ENCODE measurements at regions not wholly inside any gene's neighbourhood (a gene's known extent, or its start where the extent isn't known, plus 50 kb on each side); places are given as distances from the start of the nearest gene placed in this dataset.
"Not testable (repeated sequence)": the region's sequence is repeated elsewhere in the genome, so short reads cannot be mapped to it uniquely, and the experiment has no call there.

DNA sequence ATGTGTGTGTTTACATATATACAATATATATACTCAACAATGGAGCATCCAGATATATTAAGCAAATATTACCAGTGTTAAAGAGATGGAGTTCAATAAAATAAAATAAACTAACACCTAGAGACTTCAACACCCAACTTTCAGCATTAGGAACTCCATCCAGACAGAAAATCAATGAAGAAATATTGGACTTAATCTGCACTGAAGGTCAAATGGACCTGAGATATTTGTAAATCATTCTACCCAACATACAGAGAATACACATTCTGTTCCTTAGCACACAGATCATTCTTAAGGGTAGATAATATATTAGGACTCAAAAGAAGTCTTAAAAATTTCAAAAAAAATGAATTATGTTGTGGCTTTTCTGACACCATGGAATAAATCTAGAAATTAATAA, 832.3 kb upstream of the ADGRB3 start:
- TF ChIP-seq EZH2phosphoT487 (IDR thresholded peaks at IDR 0.05; ENCODE audit: low read depth): no peak
- TF ChIP-seq, protein P1, sequence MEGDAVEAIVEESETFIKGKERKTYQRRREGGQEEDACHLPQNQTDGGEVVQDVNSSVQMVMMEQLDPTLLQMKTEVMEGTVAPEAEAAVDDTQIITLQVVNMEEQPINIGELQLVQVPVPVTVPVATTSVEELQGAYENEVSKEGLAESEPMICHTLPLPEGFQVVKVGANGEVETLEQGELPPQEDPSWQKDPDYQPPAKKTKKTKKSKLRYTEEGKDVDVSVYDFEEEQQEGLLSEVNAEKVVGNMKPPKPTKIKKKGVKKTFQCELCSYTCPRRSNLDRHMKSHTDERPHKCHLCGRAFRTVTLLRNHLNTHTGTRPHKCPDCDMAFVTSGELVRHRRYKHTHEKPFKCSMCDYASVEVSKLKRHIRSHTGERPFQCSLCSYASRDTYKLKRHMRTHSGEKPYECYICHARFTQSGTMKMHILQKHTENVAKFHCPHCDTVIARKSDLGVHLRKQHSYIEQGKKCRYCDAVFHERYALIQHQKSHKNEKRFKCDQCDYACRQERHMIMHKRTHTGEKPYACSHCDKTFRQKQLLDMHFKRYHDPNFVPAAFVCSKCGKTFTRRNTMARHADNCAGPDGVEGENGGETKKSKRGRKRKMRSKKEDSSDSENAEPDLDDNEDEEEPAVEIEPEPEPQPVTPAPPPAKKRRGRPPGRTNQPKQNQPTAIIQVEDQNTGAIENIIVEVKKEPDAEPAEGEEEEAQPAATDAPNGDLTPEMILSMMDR (IDR thresholded peaks at IDR 0.05; ENCODE audit: low read depth, low read length): no peak

DNA sequence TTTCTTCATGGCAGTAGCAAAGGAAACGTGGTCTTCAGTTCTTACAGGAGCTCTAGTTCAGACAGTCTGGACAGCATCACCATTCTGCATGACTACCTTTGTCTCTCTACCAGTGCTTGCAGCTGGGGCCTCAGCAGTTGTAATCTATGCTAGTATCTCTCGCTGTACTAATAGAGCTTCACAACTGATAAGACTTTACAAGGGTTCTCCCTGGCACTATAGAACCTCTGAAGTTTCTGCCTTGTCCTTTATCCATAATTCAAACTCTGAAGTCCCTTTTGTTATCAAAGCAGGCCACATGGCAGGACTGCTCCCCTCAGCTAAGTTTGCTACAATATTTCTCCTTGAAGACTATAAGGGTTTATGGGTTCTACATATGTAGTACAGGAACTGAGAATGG, 842.1 kb upstream of the ADGRB3 start:
- no peaks in the 10 kb centered on the region for H3K27me3 ChIP-seq (ENCODE audit: low read depth, low read length)
- H3K9me3 ChIP-seq (ENCODE audit: insufficient read depth, low read length): no peaks in the 10 kb centered on the region
- no peak overlapping the region for H3K9ac ChIP-seq (ENCODE audit: low read length)
- H3K36me3 ChIP-seq (replicated peaks; ENCODE audit: low read depth, low read length): no peaks in the 10 kb centered on the region
- no peaks in the 10 kb centered on the region for H3K79me2 ChIP-seq (ENCODE audit: low read length)
- TF ChIP-seq, protein P1 (IDR thresholded peaks at IDR 0.05; ENCODE audit: low read depth, low read length): no peak
- no peak for TF ChIP-seq EZH2phosphoT487 (IDR thresholded peaks at IDR 0.05; ENCODE audit: low read depth)
- H3K4me3 ChIP-seq (ENCODE audit: low read length): no peak overlapping the region
- H4K20me1 ChIP-seq (ENCODE audit: insufficient read depth, low read length): no peaks in the 10 kb centered on the region
- H3K4me1 ChIP-seq (ENCODE audit: low read length): no peaks in the 10 kb centered on the region
- H3K27ac ChIP-seq (ENCODE audit: low read length): no peak overlapping the region
- peak overlapping the region; percentile 27; the same call in 1 of the 2 replicates for H2AFZ ChIP-seq (ENCODE audit: low read depth, low read length)
- H3K4me2 ChIP-seq (ENCODE audit: low read length): no peak overlapping the region

More for the DNA sequence above, 832.3 kb upstream of the ADGRB3 start:
- no peaks in the 10 kb centered on the region for H3K4me1 ChIP-seq (ENCODE audit: low read length)
- H4K20me1 ChIP-seq (ENCODE audit: insufficient read depth, low read length): no peaks in the 10 kb centered on the region
- H3K4me2 ChIP-seq (ENCODE audit: low read length): no peak overlapping the region
- no peak overlapping the region for H2AFZ ChIP-seq (ENCODE audit: low read depth, low read length)
- H3K9me3 ChIP-seq (ENCODE audit: insufficient read depth, low read length): no peaks in the 10 kb centered on the region; the same call in 1 of the 2 replicates
- H3K9ac ChIP-seq (ENCODE audit: low read length): no peak overlapping the region
- H3K27ac ChIP-seq (ENCODE audit: low read length): no peak overlapping the region
- H3K79me2 ChIP-seq (ENCODE audit: low read length): no peaks in the 10 kb centered on the region
- no peaks in the 10 kb centered on the region for H3K27me3 ChIP-seq (ENCODE audit: low read depth, low read length)
- H3K4me3 ChIP-seq (ENCODE audit: low read length): no peak overlapping the region
- H3K36me3 ChIP-seq (replicated peaks; ENCODE audit: low read depth, low read length): no peaks in the 10 kb centered on the region

DNA sequence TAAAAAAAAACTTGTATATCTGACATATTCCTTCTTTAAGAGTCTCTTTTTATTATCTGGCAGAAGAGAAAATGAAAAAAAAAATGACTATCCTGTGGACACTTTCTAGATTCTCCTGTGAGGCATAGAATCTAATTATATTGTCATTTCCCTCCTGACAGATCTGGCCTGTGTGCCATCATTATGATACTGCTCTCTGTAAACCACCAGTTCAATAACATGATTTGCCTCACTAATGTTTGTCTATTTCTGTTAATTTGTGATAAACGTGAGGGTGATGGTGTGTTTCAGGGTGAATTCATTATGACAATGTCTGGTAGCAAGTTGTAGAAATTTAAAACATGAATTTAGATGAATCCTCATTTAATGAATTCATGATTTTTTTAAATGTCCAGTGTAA, 844.5 kb upstream of the ADGRB3 start:
- Histone ChIP-seq H2AFZ (ENCODE audit: low read depth, low read length) (no peak overlapping the region; the same call in 1 of the 2 replicates), H3K27ac (ENCODE audit: low read length) (no peak overlapping the region), H3K9me3 (ENCODE audit: insufficient read depth, low read length) (no peaks in the 10 kb centered on the region), H3K9ac (ENCODE audit: low read length) (no peak overlapping the region), H3K4me3 (ENCODE audit: low read length) (no peak overlapping the region), H3K27me3 (ENCODE audit: low read depth, low read length) (no peaks in the 10 kb centered on the region), H3K4me2 (ENCODE audit: low read length) (no peak overlapping the region), H3K4me1 (ENCODE audit: low read length) (no peaks in the 10 kb centered on the region), H3K36me3 (replicated peaks; ENCODE audit: low read depth, low read length) (no peaks in the 10 kb centered on the region), H3K79me2 (ENCODE audit: low read length) (no peaks in the 10 kb centered on the region), H4K20me1 (ENCODE audit: insufficient read depth, low read length) (no peaks in the 10 kb centered on the region)
- no peak for TF ChIP-seq EZH2phosphoT487 (IDR thresholded peaks at IDR 0.05; ENCODE audit: low read depth)
- TF ChIP-seq, protein P1 (IDR thresholded peaks at IDR 0.05; ENCODE audit: low read depth, low read length): no peak

DNA sequence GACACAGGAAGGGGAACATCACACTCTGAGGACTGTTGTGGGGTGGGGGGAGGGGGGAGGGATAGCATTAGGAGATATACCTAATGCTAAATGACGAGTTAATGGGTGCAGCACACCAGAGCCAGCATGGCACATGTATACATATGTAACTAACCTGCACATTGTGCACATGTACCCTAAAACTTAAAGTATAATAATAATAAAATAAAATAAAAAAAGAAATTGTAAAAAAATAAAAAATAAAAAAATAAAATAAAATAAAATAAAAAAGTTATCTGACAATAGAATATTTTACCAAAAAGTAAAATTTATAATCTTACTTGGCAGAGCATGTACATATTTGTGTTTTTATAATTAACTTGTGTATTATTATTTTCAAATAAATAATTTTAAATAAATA, 848.0 kb upstream of the ADGRB3 start:
- not testable (repeated sequence) for H3K4me3 ChIP-seq (ENCODE audit: low read length); H3K36me3 ChIP-seq (replicated peaks; ENCODE audit: low read depth, low read length); H4K20me1 ChIP-seq (ENCODE audit: insufficient read depth, low read length); H2AFZ ChIP-seq (ENCODE audit: low read depth, low read length); H3K27ac ChIP-seq (ENCODE audit: low read length); H3K27me3 ChIP-seq (ENCODE audit: low read depth, low read length); H3K4me2 ChIP-seq (ENCODE audit: low read length); H3K9ac ChIP-seq (ENCODE audit: low read length); H3K79me2 ChIP-seq (ENCODE audit: low read length); H3K4me1 ChIP-seq (ENCODE audit: low read length); H3K9me3 ChIP-seq (ENCODE audit: insufficient read depth, low read length)

DNA sequence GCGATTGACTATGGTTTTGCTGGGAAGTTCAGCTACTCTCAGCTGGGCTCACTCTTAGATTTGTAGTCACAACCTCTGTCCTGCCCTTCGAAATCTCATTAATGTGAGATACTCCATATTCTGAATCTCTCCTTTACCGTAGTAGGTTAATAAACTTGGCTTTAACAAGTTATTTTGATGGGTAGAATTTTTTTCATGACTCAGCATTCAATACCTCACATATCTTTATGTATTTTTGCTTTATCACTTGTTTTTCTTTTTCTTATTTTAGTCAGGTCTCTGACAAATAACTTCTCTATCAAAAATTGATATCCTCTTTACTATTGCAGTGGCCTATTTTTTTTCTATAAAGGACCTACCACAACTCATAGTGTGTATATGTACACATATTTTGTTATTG, 855.2 kb upstream of the ADGRB3 start:
- Histone ChIP-seq H4K20me1 (ENCODE audit: insufficient read depth, low read length) (no peaks in the 10 kb centered on the region), H3K4me2 (ENCODE audit: low read length) (no peak overlapping the region), H3K27ac (ENCODE audit: low read length) (no peak overlapping the region), H3K36me3 (replicated peaks; ENCODE audit: low read depth, low read length) (no peaks in the 10 kb centered on the region), H3K4me3 (ENCODE audit: low read length) (no peak overlapping the region), H3K4me1 (ENCODE audit: low read length) (no peaks in the 10 kb centered on the region), H3K79me2 (ENCODE audit: low read length) (no peaks in the 10 kb centered on the region), H3K9ac (ENCODE audit: low read length) (no peak overlapping the region), H3K27me3 (ENCODE audit: low read depth, low read length) (no peaks in the 10 kb centered on the region), H2AFZ (ENCODE audit: low read depth, low read length) (no peak overlapping the region), H3K9me3 (ENCODE audit: insufficient read depth, low read length) (no peaks in the 10 kb centered on the region)
- TF ChIP-seq, protein P1 (IDR thresholded peaks at IDR 0.05; ENCODE audit: low read depth, low read length): no peak
